ENCODE measurements at regions not wholly inside any gene's neighbourhood (a gene's known extent, or its start where the extent isn't known, plus 50 kb on each side); places are given as distances from the start of the nearest gene placed in this dataset.

DNA sequence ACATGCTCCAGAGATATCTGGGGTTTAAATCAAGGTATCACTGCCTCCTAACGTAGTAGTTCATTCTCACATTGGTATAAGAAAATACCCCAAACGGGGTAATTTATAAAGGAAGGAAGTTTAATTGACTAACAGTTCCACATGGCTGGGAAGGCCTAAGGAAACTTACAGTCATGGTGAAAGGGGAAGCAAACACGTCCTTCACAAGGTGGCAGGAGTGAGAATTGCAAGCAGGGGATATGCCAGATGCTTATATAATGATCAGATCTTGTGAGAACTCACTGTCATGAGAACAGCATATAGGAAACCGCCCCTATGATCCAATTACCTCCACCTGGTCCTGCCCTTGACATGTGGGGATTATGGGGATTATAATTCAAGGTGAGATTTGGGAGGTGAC, 1280.2 kb upstream of the C9orf72 start:
- DNase-seq (ENCODE audit: insufficient read length, low spot score), result no peak
- TF ChIP-seq, protein P1, sequence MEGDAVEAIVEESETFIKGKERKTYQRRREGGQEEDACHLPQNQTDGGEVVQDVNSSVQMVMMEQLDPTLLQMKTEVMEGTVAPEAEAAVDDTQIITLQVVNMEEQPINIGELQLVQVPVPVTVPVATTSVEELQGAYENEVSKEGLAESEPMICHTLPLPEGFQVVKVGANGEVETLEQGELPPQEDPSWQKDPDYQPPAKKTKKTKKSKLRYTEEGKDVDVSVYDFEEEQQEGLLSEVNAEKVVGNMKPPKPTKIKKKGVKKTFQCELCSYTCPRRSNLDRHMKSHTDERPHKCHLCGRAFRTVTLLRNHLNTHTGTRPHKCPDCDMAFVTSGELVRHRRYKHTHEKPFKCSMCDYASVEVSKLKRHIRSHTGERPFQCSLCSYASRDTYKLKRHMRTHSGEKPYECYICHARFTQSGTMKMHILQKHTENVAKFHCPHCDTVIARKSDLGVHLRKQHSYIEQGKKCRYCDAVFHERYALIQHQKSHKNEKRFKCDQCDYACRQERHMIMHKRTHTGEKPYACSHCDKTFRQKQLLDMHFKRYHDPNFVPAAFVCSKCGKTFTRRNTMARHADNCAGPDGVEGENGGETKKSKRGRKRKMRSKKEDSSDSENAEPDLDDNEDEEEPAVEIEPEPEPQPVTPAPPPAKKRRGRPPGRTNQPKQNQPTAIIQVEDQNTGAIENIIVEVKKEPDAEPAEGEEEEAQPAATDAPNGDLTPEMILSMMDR (IDR thresholded peaks at IDR 0.05; ENCODE audit: insufficient read depth, missing control alignments), result no peak
- no peak for FAIRE-seq

DNA sequence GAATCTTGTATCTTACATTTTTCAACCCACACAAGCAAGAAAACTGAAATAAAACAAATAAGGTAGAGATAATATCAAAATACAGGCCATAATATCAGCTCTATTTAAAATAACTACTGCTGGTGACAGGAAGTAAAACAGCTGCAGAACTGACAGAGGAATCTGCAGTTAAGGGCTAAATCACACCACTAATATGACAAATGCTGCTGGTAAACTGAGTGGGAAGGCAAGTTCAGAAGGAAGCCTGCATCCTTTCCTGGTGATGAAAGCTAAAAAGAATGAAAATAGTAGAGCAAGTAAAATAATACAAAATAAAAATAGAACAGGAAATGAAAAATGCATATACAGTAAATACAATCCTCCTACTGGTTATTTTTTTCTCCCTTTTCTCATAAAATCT, 1293.7 kb upstream of the C9orf72 start:
- TF ChIP-seq, protein P1 (IDR thresholded peaks at IDR 0.05; ENCODE audit: insufficient read depth, missing control alignments), result no peak
- DNase-seq (ENCODE audit: insufficient read length, low spot score), result no peak
- FAIRE-seq, result no peak

DNA sequence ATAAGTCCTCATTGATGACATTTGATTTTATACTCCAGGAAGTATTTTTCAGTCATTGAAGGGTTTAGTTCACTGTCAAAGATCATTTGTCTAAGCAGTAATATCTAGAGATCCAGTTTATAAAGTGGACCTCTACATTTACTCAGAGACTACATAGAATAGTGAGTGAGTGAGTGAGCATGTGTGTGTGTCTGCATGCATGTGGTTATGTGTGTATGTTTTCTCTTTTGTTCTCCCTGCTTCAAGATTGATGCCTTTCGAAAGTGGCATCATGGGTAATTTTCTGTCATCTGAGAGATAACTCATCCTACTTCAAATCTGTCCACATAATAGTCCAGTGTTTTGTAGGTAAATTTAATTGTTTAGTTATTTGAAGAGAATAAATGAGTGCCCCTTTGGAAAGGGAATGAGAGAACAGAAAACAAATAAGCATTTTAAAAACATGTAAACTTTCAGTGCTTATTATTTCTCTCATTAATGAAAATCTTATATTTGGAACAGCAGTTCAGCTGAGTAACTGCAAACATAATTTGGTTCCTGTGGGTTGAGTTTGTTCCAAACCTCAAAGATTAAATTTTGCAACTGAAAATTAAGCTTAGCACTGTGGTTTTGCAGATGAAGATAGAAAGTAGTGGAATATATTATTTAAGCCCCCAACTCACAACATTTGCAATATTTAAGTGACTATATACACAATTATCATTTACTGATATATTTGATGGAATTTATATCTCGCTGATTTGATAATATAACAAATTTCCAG, 1295.1 kb upstream of the C9orf72 start:
- DNase-seq (ENCODE audit: insufficient read length, low spot score), result no peak
- TF ChIP-seq, protein P1 (IDR thresholded peaks at IDR 0.05; ENCODE audit: insufficient read depth, missing control alignments), result no peak
- FAIRE-seq, result peak; percentile 60

DNA sequence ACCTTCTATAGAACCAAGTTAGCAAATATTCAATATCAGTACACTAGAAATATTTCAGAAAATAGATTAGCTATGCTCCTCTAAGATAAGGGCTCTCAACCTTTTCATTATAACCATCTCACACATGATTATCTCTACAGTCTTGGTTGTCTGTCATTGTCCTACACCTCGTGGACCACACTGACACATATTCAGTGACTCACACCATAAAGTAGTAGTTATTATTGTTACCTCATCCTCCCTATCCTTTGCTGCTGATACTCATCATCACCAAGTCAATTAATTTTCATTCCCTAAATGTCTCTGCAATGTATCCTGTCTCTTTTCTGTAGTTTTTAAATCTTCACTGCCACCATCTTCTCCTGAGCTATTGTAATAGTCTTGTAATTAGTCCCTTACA, 1309.2 kb upstream of the C9orf72 start:
- TF ChIP-seq, protein P1 (IDR thresholded peaks at IDR 0.05; ENCODE audit: insufficient read depth, missing control alignments), result no peak
- DNase-seq (ENCODE audit: insufficient read length, low spot score) (no peak), FAIRE-seq (peak; percentile 61)

DNA sequence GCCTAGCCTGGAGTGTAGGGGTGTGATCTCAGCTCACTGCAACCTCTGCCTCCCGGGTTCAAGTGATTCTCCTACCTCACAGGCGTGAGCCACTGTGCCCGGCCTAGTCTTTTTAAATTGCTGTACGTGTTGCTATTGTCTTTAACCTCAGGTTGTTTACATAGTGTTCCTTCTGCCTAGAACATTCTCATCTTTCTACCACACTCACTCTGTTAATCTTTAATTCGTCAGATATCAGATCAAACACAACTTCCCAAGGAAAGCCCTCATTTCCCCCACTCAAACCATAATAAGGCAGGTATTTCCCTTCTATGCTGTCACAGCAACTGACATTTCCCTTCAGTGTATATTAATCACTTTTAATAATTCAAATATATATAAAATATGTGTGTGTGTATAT, 1310.0 kb upstream of the C9orf72 start:
- DNase-seq (ENCODE audit: insufficient read length, low spot score), result no peak
- TF ChIP-seq, protein P1 (IDR thresholded peaks at IDR 0.05; ENCODE audit: insufficient read depth, missing control alignments), result no peak

DNA sequence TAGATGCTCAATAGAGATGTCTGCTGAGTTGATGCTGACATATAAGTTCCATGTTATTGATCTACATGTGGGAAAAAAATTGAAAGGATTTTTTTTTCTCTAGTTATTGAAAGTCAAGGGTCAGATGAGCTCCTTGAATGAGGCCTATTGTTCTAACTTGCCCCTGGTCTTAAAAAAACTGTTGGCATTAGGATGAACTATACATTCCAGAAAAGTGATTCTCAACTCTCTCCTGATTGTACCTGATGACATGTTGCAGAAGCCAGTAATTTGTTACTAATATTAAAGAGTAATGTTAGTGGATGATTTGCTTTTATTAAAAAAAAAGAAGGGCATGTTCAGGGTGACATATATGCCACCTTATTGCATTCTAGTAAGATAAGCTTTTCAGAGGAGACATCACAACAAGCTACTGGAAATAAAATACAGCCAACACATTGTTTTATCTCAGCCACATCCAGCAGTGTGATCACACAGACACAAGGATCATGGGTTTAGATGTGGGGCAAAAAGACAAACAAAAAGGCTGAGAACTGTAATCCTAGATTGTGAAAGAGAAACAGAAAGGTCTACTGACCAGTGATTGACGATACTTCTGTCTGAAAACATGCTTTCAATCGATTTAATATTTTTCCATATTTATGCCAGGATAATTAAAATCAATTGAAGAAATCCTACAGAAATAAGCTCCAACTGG, 1314.1 kb upstream of the C9orf72 start:
- TF ChIP-seq, protein P1 (IDR thresholded peaks at IDR 0.05; ENCODE audit: insufficient read depth, missing control alignments), result no peak
- FAIRE-seq, result no peak
- no peak for DNase-seq (ENCODE audit: insufficient read length, low spot score)

More for the DNA sequence above, 1310.0 kb upstream of the C9orf72 start:
- no peak for FAIRE-seq

DNA sequence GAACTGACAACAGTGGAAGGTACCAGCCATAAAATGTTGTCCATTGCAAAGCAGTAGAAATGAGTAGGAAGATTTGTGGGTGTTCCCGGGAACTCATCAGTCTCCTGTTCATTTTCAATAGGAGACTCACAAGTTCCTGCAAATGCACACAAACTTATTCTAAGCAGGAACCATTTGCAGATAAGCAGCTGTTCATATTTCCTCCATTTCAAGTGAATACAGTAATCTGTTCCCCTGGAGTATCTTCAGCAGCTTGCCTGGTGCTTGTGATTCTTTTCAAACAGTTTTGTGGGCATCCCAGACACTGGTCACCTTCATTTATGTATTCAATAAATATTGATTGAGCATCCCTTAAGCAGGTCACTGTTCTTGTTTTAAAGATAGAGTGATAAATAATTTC, 1315.5 kb upstream of the C9orf72 start:
- TF ChIP-seq, protein P1 (IDR thresholded peaks at IDR 0.05; ENCODE audit: insufficient read depth, missing control alignments), result no peak
- FAIRE-seq (no peak), DNase-seq (ENCODE audit: insufficient read length, low spot score) (no peak)

Data from D721Med (cell line).